ENCODE measurements at regions not wholly inside any gene's neighbourhood (a gene's known extent, or its start where the extent isn't known, plus 50 kb on each side); places are given as distances from the start of the nearest gene placed in this dataset.
"Not testable (repeated sequence)": the region's sequence is repeated elsewhere in the genome, so short reads cannot be mapped to it uniquely, and the experiment has no call there.

DNA sequence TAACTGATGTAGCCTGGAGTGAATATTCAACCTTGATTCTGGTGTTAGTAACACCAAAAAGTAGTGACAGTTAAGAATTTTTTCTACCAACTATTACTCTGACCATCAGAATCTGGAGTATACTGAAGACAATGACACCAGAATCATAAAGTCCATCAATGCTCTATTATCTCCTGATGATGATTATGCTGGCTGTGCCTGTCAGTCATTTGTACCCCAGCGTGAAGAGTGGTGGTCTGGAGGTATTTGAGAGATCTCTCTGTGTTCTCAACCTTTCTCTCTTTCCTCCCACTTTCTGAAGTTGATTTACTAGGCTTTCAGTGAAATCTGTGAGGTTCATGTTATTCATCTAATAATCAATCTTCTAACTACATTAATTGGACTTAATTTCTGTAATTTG lies 615.4 kb downstream of the SLC16A7 start:
- TF ChIP-seq, protein P1, sequence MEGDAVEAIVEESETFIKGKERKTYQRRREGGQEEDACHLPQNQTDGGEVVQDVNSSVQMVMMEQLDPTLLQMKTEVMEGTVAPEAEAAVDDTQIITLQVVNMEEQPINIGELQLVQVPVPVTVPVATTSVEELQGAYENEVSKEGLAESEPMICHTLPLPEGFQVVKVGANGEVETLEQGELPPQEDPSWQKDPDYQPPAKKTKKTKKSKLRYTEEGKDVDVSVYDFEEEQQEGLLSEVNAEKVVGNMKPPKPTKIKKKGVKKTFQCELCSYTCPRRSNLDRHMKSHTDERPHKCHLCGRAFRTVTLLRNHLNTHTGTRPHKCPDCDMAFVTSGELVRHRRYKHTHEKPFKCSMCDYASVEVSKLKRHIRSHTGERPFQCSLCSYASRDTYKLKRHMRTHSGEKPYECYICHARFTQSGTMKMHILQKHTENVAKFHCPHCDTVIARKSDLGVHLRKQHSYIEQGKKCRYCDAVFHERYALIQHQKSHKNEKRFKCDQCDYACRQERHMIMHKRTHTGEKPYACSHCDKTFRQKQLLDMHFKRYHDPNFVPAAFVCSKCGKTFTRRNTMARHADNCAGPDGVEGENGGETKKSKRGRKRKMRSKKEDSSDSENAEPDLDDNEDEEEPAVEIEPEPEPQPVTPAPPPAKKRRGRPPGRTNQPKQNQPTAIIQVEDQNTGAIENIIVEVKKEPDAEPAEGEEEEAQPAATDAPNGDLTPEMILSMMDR (IDR thresholded peaks at IDR 0.05; ENCODE audit: unreplicated experiment): no peak
- no peaks in the 10 kb centered on the region for H3K36me3 Mint-ChIP-seq
- H3K9me3 Mint-ChIP-seq: peaks cover 25% of the 10 kb centered on the region
- H3K4me1 Mint-ChIP-seq: no peaks in the 10 kb centered on the region
- no peak for DNase-seq (ENCODE audit: low spot score in 2 of 2, unreplicated experiment in 2 of 2)
- H3K27ac Mint-ChIP-seq: no peak overlapping the region
- no peaks in the 10 kb centered on the region for H3K27me3 Mint-ChIP-seq (ENCODE audit: low read depth)
- H3K4me3 Mint-ChIP-seq: no peak overlapping the region

DNA sequence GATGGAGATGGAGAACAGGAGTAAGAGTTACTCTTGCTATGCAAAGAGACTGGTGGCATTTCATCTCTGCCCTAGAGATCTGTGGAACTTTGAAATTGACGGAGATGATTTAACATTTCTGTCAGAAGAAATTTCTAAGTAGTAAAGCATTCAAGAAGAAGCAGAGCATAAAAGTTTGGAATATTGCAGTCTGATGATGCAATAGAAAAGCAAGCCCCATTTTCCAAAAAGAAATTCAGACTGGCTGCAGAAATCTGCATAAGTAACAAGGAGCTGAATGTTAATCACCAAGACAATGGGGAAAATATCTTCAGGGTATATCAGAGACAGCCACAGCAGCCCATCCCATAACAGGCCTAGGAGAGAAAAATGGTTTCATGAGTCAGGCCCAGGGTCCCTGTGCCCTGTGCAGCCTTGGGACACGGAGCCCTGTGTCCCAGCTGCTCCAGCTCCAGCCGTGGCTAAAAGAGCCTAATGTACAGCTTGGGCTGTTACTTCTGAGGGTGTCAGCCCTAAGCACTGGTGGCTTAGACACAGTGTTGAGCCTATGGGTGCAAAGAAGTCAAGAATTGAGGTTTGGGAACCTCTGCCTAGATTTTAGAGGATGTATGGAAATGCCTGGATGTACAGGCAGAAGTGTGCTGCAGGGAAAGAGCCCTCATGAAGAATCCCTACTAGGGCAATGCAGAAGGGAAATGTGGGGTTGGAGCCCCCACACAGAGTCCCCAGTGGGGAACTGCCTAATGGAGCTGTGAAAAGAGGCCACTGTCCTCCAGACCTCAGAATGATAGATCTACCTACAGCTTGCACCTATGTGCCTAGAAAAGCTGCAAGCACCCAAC lies 616.6 kb downstream of the SLC16A7 start:
- H3K27ac Mint-ChIP-seq: no peak overlapping the region
- H3K4me1 Mint-ChIP-seq: no peaks in the 10 kb centered on the region
- TF ChIP-seq, protein P1 (IDR thresholded peaks at IDR 0.05; ENCODE audit: unreplicated experiment): no peak
- no peak for DNase-seq (ENCODE audit: low spot score in 2 of 2, unreplicated experiment in 2 of 2)
- H3K36me3 Mint-ChIP-seq: no peaks in the 10 kb centered on the region
- peaks cover 25% of the 10 kb centered on the region for H3K9me3 Mint-ChIP-seq
- no peak overlapping the region for H3K4me3 Mint-ChIP-seq
- H3K27me3 Mint-ChIP-seq (ENCODE audit: low read depth): no peaks in the 10 kb centered on the region

DNA sequence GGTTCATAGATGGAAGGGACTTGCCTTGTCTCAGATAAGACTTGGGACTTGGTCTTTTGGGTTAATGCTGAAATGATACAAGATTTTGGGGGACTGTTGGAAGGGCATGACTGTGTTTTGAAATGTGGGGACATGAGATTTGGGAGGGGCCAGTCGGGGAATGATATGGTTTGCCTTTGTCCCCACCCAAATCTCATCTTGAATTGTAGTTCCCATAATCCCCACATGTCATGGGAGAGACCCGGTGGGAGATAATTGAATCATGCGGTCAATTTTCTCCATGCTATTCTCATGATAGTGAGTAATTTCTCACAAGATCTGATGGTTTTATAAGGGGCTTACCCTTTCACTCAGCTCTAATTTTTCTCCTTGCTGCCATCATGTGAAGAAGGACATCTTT lies 617.4 kb downstream of the SLC16A7 start:
- not testable (repeated sequence) for DNase-seq (ENCODE audit: low spot score in 2 of 2, unreplicated experiment in 2 of 2); H3K27me3 Mint-ChIP-seq (ENCODE audit: low read depth); H3K4me1 Mint-ChIP-seq; H3K36me3 Mint-ChIP-seq; H3K27ac Mint-ChIP-seq; H3K4me3 Mint-ChIP-seq
- H3K9me3 Mint-ChIP-seq: peaks cover 25% of the 10 kb centered on the region

DNA sequence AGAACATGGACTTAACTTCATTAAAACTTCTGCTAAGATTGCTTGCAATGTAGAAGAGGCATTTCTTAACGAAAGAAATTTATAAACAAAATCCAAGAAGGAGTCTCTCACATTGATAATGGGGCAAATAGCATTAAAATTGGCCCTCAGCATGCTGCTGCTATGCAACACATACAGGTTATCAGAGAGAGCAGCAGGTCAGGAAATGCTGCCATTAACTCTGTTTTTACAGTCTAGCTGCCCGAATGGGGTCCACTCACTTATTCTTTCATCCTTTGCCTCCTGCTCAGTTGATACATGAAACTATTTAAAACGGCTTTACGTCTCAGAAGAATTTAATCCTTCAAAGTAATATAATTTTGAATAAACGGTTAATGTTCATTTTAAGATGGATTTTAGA lies 620.4 kb downstream of the SLC16A7 start:
- H3K27me3 Mint-ChIP-seq (ENCODE audit: low read depth): no peaks in the 10 kb centered on the region
- H3K4me3 Mint-ChIP-seq: no peak overlapping the region
- no peak for DNase-seq (ENCODE audit: low spot score in 2 of 2, unreplicated experiment in 2 of 2)
- peaks cover 25% of the 10 kb centered on the region for H3K9me3 Mint-ChIP-seq
- H3K36me3 Mint-ChIP-seq: no peaks in the 10 kb centered on the region
- H3K27ac Mint-ChIP-seq: no peak overlapping the region
- TF ChIP-seq, protein P1 (IDR thresholded peaks at IDR 0.05; ENCODE audit: unreplicated experiment): no peak
- H3K4me1 Mint-ChIP-seq: no peaks in the 10 kb centered on the region

DNA sequence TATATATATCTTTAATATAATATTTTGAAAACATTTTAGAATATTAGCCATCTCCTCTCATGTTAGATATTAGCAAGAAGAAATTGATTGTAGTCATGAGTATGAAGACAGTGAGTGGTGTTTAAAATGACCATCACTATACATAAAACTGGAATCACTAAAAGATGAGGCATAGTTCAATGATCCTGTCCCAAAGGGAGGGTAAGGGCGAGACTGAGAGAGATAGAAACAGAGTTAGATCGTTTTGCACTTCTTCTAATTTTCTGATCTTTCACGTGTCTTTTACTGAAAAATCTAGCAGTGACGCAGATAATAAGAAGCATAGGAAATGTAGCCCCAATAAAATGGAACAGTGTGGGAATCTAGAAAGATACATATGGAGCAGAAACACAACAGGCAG lies 627.4 kb downstream of the SLC16A7 start:
- Mint-ChIP-seq H3K36me3 (no peaks in the 10 kb centered on the region), H3K27ac (no peak overlapping the region), H3K27me3 (ENCODE audit: low read depth) (no peaks in the 10 kb centered on the region), H3K9me3 (peaks cover 21% of the 10 kb centered on the region), H3K4me1 (no peaks in the 10 kb centered on the region), H3K4me3 (no peak overlapping the region)
- DNase-seq (ENCODE audit: low spot score in 2 of 2, unreplicated experiment in 2 of 2): no peak
- TF ChIP-seq, protein P1 (IDR thresholded peaks at IDR 0.05; ENCODE audit: unreplicated experiment): no peak

DNA sequence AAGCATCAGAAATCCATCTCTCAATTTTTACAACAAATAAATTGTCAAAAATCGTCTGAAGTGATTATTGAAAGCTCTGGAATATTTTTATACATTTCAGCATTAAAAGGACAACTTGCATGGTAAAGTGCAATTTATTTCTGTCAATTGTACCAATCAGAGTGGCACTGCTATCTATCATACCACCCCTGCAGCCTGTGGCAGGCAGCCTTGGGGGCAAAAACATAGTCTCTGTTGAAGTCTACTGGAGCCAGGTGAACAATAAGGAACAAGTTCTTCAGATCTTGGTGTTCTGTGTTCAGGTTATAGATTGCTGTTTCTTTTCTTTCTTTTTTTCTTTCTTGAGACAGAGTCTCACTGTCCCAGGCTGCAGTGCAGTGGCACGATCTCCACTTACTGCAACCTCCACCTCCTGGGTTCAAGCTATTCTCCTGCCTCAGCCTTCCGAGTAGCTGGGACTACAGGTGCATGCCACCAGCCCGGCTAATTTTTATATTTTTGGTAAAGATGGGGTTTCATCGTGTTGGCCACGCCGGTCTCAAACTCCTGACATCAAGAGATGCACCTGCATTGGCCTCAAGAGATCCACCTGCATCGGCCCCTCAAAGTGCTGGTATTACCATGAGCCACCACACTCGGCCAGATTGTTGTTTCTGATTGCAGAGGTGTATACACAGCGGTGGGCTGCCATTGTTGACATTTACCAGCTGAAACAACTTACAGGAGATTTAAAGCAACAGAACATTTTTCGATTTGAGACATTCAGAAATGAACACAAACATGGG lies 629.6 kb downstream of the SLC16A7 start:
- H3K9me3 Mint-ChIP-seq: peaks cover 21% of the 10 kb centered on the region
- no peak overlapping the region for H3K27ac Mint-ChIP-seq
- no peak overlapping the region for H3K4me3 Mint-ChIP-seq
- H3K36me3 Mint-ChIP-seq: no peaks in the 10 kb centered on the region
- no peaks in the 10 kb centered on the region for H3K27me3 Mint-ChIP-seq (ENCODE audit: low read depth)
- H3K4me1 Mint-ChIP-seq: no peaks in the 10 kb centered on the region
- no peak for DNase-seq (ENCODE audit: low spot score in 2 of 2, unreplicated experiment in 2 of 2)
- TF ChIP-seq, protein P1 (IDR thresholded peaks at IDR 0.05; ENCODE audit: unreplicated experiment): no peak
